A673 (cell line): ENCODE measurements at regions not wholly inside any gene's neighbourhood (a gene's known extent, or its start where the extent isn't known, plus 50 kb on each side); places are given as distances from the start of the nearest gene placed in this dataset.
A peak's percentile ranks its signal among the peaks of the same experiment; 100 is the strongest.

Experiments used
- BruUV-seq: library from RNA; stranded (reverse); fragments of 400-500 nt; replicated peaks from 2 replicates; lab custom pipeline; 2021; lab: Mats Ljungman, UMichigan
- CTCF ChIA-PET: fragments of 300-600 bp; sonication (Branson Sonifier 250); formaldehyde crosslinking; loops from one replicate; lab custom pipeline; 2022; ENCODE audit warnings: antibody characterized with exemption; lab: Charles Lee
- POLR2A ChIA-PET: fragments of 300-600 bp; sonication (Branson Sonifier 250); formaldehyde crosslinking; loops from one replicate; lab custom pipeline; 2022; ENCODE audit warnings: antibody characterized with exemption; ENCODE audit not compliant: low non-redundant PET; lab: Charles Lee
- DNase-seq: peaks from one replicate; pipeline ENCODE4 v3.0.0-alpha.2; 2015; ENCODE audit warnings: low spot score
- H3K27ac ChIP-seq: fragments of 200-600 bp; sonication (generic); 2 replicates; pipeline ENCODE4 v1.5.1; 2016; ENCODE audit warnings: mixed run types, low read depth, mild to moderate bottlenecking, mixed read lengths, antibody characterized with exemption, low read length; ENCODE audit not compliant: poor library complexity, severe bottlenecking
- H3K27me3 ChIP-seq: fragments of 200-600 bp; sonication (generic); replicated peaks from 2 replicates; pipeline ENCODE4 v1.6.1; 2017; ENCODE audit warnings: mixed run types, low read depth, mild to moderate bottlenecking, mixed read lengths, antibody characterized with exemption, low read length; ENCODE audit not compliant: insufficient read depth, poor library complexity
- H3K36me3 ChIP-seq: fragments of 200-600 bp; sonication (generic); 2 replicates; pipeline ENCODE4 v1.6.1; 2016; ENCODE audit warnings: mixed run types, mild to moderate bottlenecking, mixed read lengths, antibody characterized with exemption, low read length; ENCODE audit not compliant: insufficient read depth, poor library complexity, severe bottlenecking
- H3K4me1 ChIP-seq: fragments of 200-600 bp; sonication (generic); 2 replicates; pipeline ENCODE4 v1.6.1; 2017; ENCODE audit warnings: mixed run types, mild to moderate bottlenecking, mixed read lengths, antibody characterized with exemption, low read length; ENCODE audit not compliant: insufficient read depth, poor library complexity, severe bottlenecking
- H3K4me3 ChIP-seq: fragments of 200-600 bp; sonication (generic); 2 replicates; pipeline ENCODE4 v1.5.1; 2016; ENCODE audit warnings: low read depth, mixed run types, mild to moderate bottlenecking, mixed read lengths, low read length; ENCODE audit not compliant: poor library complexity, severe bottlenecking
- H3K9me3 ChIP-seq: fragments of 200-600 bp; sonication (generic); 2 replicates; pipeline ENCODE4 v1.6.1; 2016; ENCODE audit warnings: mixed run types, low read depth, mild to moderate bottlenecking, mixed read lengths, antibody characterized with exemption, low read length; ENCODE audit not compliant: poor library complexity, severe bottlenecking
- CTCF ChIP-seq: fragments of 300-800, 200-600 bp; sonication (generic); conservative IDR thresholded peaks from 2 replicates; pipeline ENCODE4 v1.5.1; 2017; ENCODE audit warnings: low read depth, mild to moderate bottlenecking, antibody characterized with exemption, low read length, moderate library complexity, mixed read lengths
- EZH2 ChIP-seq: fragments of 200-600 bp; sonication (generic); IDR thresholded peaks from 2 replicates; pipeline ENCODE4 v1.6.1; 2017; ENCODE audit warnings: borderline replicate concordance, low read depth, mild to moderate bottlenecking, mixed read lengths, antibody characterized with exemption, low read length; ENCODE audit not compliant: poor library complexity, severe bottlenecking
- intact Hi-C: fragments of 100-400 bp; cut with micrococcal nuclease; formaldehyde crosslinking; loops from one replicate; pipeline ENCODE4 v1.10.0; 2022; ENCODE audit not compliant: unreplicated experiment

DNA sequence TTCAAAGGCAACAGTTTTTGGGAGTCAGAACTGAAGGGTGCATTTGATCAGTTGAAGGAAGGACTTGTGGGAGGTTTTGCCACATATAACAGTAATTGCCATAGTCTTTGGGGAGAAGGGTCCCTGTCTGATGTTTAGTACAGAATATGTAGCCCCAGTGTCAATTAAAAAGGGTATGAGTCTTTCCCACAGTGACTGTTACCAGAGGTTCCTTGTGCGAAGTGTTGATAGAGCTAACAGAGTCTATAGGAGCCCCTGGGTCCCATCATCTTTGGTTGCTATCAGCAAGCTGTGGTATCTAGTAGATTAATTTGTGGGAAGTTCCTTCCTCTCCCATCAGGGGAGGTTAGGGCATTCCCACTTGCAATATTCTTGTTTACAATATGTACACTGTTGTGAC lies 329.2 kb downstream of the PTPRU start:
- DNase-seq, result no peak
- no peak for TF ChIP-seq EZH2
- no peak for TF ChIP-seq CTCF
- no TSS peak for BruUV-seq
- CTCF ChIA-PET, result no interaction called here
- H3K36me3 ChIP-seq, result no peaks in the 10 kb centered on the region
- POLR2A ChIA-PET, result no interaction called here
- H3K9me3 ChIP-seq, result peaks cover 30% of the 10 kb centered on the region
- H3K4me3 ChIP-seq, result no peak overlapping the region
- H3K27me3 ChIP-seq, result no peaks in the 10 kb centered on the region
- intact Hi-C loops, result no loop called here
- no peaks in the 10 kb centered on the region for H3K4me1 ChIP-seq
- no peak overlapping the region for H3K27ac ChIP-seq

DNA sequence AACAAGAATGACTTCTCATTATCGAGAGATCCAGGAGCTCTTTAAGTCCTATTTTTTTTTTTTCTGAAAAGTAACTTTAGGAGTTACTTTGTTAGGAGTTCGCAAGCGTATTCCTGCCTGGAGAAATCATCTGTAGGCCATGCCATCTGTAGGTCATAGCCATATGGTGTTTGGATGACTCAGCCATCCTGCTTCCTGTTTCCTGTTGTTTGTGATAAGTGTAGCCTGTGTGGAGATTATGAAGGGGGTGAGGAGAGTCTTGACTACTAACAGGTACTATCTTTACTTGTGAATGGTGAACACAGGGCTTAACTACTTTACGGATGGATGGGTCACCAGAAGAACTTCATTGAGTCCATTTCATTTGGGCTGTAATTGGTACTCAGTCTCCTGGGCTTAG lies 327.2 kb downstream of the PTPRU start:
- Histone ChIP-seq H3K27ac (no peak overlapping the region), H3K4me1 (no peaks in the 10 kb centered on the region), H3K27me3 (no peaks in the 10 kb centered on the region), H3K9me3 (peaks cover 30% of the 10 kb centered on the region), H3K4me3 (no peak overlapping the region), H3K36me3 (no peaks in the 10 kb centered on the region)
- ChIA-PET CTCF (no interaction called here), POLR2A (no interaction called here)
- BruUV-seq, result no TSS peak
- intact Hi-C loops, result no loop called here
- TF ChIP-seq EZH2, result no peak
- TF ChIP-seq CTCF, result no peak
- DNase-seq, result peak; percentile 35

GRCh38 chr1:29563092-29563491 lies 326.8 kb downstream of the PTPRU start:
- Histone ChIP-seq H3K36me3 (no peaks in the 10 kb centered on the region), H3K4me1 (no peaks in the 10 kb centered on the region), H3K27me3 (no peaks in the 10 kb centered on the region), H3K9me3 (peaks cover 30% of the 10 kb centered on the region), H3K4me3 (no peak overlapping the region), H3K27ac (no peak overlapping the region)
- TF ChIP-seq CTCF (no peak), EZH2 (no peak)
- peak; percentile 14 for DNase-seq
- CTCF ChIA-PET, result no interaction called here
- no TSS peak for BruUV-seq
- intact Hi-C loops, result no loop called here
- POLR2A ChIA-PET, result no interaction called here
